Tibial nerve (tissue), 4 donors: ENCODE measurements at regions not wholly inside any gene's neighbourhood (a gene's known extent, or its start where the extent isn't known, plus 50 kb on each side); places are given as distances from the start of the nearest gene placed in this dataset.

ENCODE experiments used
- DNase-seq, 2 donors: peaks; one replicate each; pipeline ENCODE4 v3.0.0-alpha.2; 2019; ENCODE audit warnings: low spot score in 2 of 2
- H3K27ac ChIP-seq, 4 donors: fragments of 200-600 bp; sonication (generic) in 3 of 4; one replicate each; pipeline ENCODE4 v1.5.1; 2017 to 2019; ENCODE audit warnings: mild to moderate bottlenecking in 1 of 4
- H3K27me3 ChIP-seq, 2 donors: fragments of 200-600 bp; sonication (generic) in 1 of 2; one replicate each; pipeline versions ENCODE4 v1.5.1 to v1.6.0; 2017 to 2019
- H3K36me3 ChIP-seq, 3 donors: fragments of 200-600 bp; sonication (generic); one replicate each; pipeline ENCODE4 v1.5.1; 2018 to 2019
- H3K4me1 ChIP-seq, 4 donors: fragments of 200-600 bp; sonication (generic) in 3 of 4; one replicate each; pipeline ENCODE4 v1.5.1; 2017 to 2019
- H3K4me3 ChIP-seq, 4 donors: fragments of 200-600 bp; sonication (generic) in 3 of 4; one replicate each; pipeline ENCODE4 v1.5.1; 2017 to 2019; ENCODE audit warnings: mild to moderate bottlenecking in 1 of 4, moderate library complexity in 1 of 4
- H3K9me3 ChIP-seq, 4 donors: fragments of 200-600 bp; sonication (generic) in 3 of 4; one replicate each; pipeline ENCODE4 v1.5.1; 2017 to 2019
- CTCF ChIP-seq, 5 experiments: fragments of 200-600 bp in 3 of 5; fragments of 450-650 bp in 2 of 5; sonication (generic) in 3 of 5; IDR thresholded peaks; one replicate each; pipeline ENCODE4 v1.5.1; 2016 to 2019; ENCODE audit warnings: antibody characterized with exemption in 5 of 5, mild to moderate bottlenecking in 3 of 5, moderate library complexity in 2 of 5
- EP300 ChIP-seq, 2 donors: sonication (generic); formaldehyde crosslinking; IDR thresholded peaks; one replicate each; pipeline ENCODE4 v1.6.1; 2017; ENCODE audit warnings: antibody characterized with exemption in 2 of 2, mild to moderate bottlenecking in 1 of 2
- POLR2A ChIP-seq, 2 donors: fragments of 450-650 bp; IDR thresholded peaks; one replicate each; pipeline ENCODE4 v1.6.1; 2017; ENCODE audit warnings: antibody characterized with exemption in 2 of 2, mild to moderate bottlenecking in 2 of 2, moderate library complexity in 2 of 2
- WGBS, 2 donors: methylation state at CpG; one replicate each; pipeline ENCODE4 v1.1.5; 2018; 5-methylcytosine and 5-hydroxymethylcytosine counted together

- Histone ChIP-seq H3K9me3 (no peaks in the 10 kb centered on the region), H3K36me3 (no peaks in the 10 kb centered on the region), H3K27me3 (no peaks in the 10 kb centered on the region), H3K4me3 (no peak overlapping the region), H3K27ac (no peak overlapping the region), H3K4me1 (no peaks in the 10 kb centered on the region)
- 2 to 11% methylated on average over 2 of the region's 2 CpGs for WGBS, 2 donors
- TF ChIP-seq EP300 (IDR thresholded peaks at IDR 0.05) (no peak), POLR2A (IDR thresholded peaks at IDR 0.05) (no peak), CTCF (IDR thresholded peaks at IDR 0.05) (peak in 4 of 5 experiments; percentile 20 to 52 (median 30))
- no peak for DNase-seq
These were observed 82.1 kb downstream of the AVPR1A start for GRCh38 chr12:63068857-63069442.

GRCh38 chr12:63066782-63067181, 84.2 kb downstream of the AVPR1A start:
- H3K4me1 ChIP-seq, result no peaks in the 10 kb centered on the region
- no peaks in the 10 kb centered on the region for H3K36me3 ChIP-seq
- no peak for DNase-seq
- H3K27ac ChIP-seq, result no peak overlapping the region
- 45 to 54% methylated on average over 4 of the region's 4 CpGs for WGBS, 2 donors
- H3K4me3 ChIP-seq, result no peak overlapping the region
- H3K27me3 ChIP-seq, result no peaks in the 10 kb centered on the region
- TF ChIP-seq POLR2A (IDR thresholded peaks at IDR 0.05) (no peak), CTCF (IDR thresholded peaks at IDR 0.05) (no peak), EP300 (IDR thresholded peaks at IDR 0.05) (no peak)
- H3K9me3 ChIP-seq, result no peaks in the 10 kb centered on the region

GRCh38 chr12:63066136-63066535, 84.9 kb downstream of the AVPR1A start:
- TF ChIP-seq POLR2A (IDR thresholded peaks at IDR 0.05) (no peak), CTCF (IDR thresholded peaks at IDR 0.05) (no peak), EP300 (IDR thresholded peaks at IDR 0.05) (no peak)
- WGBS, 2 donors, result 90 to 100% methylated on average over 1 of the region's 1 CpG
- no peak for DNase-seq

GRCh38 chr12:63064080-63064479, 86.9 kb downstream of the AVPR1A start:
- TF ChIP-seq CTCF (IDR thresholded peaks at IDR 0.05), result no peak
- no peak for TF ChIP-seq POLR2A (IDR thresholded peaks at IDR 0.05)
- TF ChIP-seq EP300 (IDR thresholded peaks at IDR 0.05), result no peak
- 12 to 28% methylated on average over 1 of the region's 1 CpG for WGBS, 2 donors

More at GRCh38 chr12:63066136-63066535, 84.9 kb downstream of the AVPR1A start:
- Histone ChIP-seq H3K4me1 (no peaks in the 10 kb centered on the region), H3K36me3 (no peaks in the 10 kb centered on the region), H3K9me3 (no peaks in the 10 kb centered on the region), H3K27me3 (no peaks in the 10 kb centered on the region), H3K27ac (no peak overlapping the region), H3K4me3 (no peak overlapping the region)

GRCh38 chr12:63056649-63057048, 94.4 kb downstream of the AVPR1A start:
- Histone ChIP-seq H3K4me3 (no peak overlapping the region), H3K27ac (no peak overlapping the region), H3K36me3 (no peaks in the 10 kb centered on the region), H3K27me3 (no peaks in the 10 kb centered on the region), H3K4me1 (peaks cover 0 to 6% (median 0%) of the 10 kb centered on the region in 4 donors), H3K9me3 (no peaks in the 10 kb centered on the region)
- TF ChIP-seq POLR2A (IDR thresholded peaks at IDR 0.05) (no peak), CTCF (IDR thresholded peaks at IDR 0.05) (no peak), EP300 (IDR thresholded peaks at IDR 0.05) (no peak)
- DNase-seq, result no peak

More at GRCh38 chr12:63064080-63064479, 86.9 kb downstream of the AVPR1A start:
- H3K27me3 ChIP-seq, result no peaks in the 10 kb centered on the region
- H3K4me3 ChIP-seq, result no peak overlapping the region
- no peaks in the 10 kb centered on the region for H3K9me3 ChIP-seq
- peaks cover 0 to 6% (median 0%) of the 10 kb centered on the region in 4 donors for H3K4me1 ChIP-seq
- DNase-seq, result no peak
- H3K27ac ChIP-seq, result no peak overlapping the region
- H3K36me3 ChIP-seq, result no peaks in the 10 kb centered on the region
